ENCODE measurements at regions not wholly inside any gene's neighbourhood (a gene's known extent, or its start where the extent isn't known, plus 50 kb on each side); places are given as distances from the start of the nearest gene placed in this dataset.
"Not testable (repeated sequence)": the region's sequence is repeated elsewhere in the genome, so short reads cannot be mapped to it uniquely, and the experiment has no call there.

DNA sequence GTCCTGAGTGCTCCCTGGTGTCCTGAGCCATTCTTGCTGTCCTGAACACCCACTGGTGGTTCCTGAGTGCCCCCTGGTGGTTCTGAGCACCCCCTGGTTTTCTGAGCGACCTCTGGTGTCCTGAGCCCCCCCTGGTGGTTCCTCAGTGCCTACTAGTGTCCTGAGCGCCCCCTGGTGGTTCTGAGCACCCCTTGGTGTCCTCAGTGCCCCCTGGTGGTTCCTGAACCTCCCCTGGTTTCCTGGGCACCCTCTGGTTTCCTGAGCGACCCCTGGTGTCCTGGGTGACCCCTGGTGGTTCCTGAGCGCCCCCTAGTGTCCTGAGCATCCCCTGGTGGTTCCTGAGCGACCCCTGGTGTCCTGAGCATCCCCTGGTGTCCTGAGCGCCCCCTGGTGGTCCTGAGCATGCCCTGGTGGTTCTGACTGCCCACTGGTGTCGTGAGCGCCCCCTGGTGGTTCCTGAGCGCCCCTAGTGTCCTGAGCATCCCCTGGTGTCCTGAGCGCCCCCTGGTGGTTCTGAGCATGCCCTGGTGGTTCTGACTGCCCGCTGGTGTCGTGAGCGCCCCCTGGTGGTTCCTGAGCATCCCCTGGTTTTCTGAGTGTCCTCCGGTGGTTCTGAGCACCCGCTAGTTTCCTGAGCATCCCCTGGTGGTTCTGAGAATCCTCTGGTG lies 473.1 kb downstream of the TMEM121 start:
- TF ChIP-seq, protein P1, sequence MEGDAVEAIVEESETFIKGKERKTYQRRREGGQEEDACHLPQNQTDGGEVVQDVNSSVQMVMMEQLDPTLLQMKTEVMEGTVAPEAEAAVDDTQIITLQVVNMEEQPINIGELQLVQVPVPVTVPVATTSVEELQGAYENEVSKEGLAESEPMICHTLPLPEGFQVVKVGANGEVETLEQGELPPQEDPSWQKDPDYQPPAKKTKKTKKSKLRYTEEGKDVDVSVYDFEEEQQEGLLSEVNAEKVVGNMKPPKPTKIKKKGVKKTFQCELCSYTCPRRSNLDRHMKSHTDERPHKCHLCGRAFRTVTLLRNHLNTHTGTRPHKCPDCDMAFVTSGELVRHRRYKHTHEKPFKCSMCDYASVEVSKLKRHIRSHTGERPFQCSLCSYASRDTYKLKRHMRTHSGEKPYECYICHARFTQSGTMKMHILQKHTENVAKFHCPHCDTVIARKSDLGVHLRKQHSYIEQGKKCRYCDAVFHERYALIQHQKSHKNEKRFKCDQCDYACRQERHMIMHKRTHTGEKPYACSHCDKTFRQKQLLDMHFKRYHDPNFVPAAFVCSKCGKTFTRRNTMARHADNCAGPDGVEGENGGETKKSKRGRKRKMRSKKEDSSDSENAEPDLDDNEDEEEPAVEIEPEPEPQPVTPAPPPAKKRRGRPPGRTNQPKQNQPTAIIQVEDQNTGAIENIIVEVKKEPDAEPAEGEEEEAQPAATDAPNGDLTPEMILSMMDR (conservative IDR thresholded peaks at IDR 0.05; ENCODE audit: low read depth, low read length): peak; percentile 60
- no peak for DNase-seq (ENCODE audit: low read depth)
- no peak overlapping the region for H3K4me3 ChIP-seq (ENCODE audit: low read depth, low read length)

DNA sequence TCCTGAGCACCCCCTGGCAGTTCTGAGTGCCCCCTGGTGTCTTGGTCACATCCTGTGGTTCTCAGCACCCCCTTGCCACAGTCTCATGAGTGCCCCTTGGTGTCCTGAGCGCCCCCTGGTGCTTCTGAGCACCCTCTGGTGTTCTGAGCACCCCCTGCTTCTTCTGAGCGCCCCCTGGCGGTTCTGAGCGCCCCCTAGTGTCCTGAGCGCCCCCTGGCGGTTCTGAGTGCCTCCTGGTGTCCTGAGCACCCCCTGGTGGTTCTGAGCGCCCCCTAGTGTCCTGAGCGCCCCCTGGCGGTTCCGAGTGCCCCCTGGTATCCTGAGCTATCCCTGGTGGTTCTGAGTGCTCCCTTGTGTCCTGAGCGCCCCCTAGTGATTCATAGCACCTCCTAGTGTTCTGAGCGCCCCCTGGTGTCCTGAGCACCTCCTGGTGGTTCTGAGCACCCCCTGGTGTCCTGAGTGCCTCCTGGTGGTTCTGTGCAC lies 473.7 kb downstream of the TMEM121 start:
- H3K4me3 ChIP-seq (ENCODE audit: low read depth, low read length); DNase-seq (ENCODE audit: low read depth): not testable (repeated sequence)

DNA sequence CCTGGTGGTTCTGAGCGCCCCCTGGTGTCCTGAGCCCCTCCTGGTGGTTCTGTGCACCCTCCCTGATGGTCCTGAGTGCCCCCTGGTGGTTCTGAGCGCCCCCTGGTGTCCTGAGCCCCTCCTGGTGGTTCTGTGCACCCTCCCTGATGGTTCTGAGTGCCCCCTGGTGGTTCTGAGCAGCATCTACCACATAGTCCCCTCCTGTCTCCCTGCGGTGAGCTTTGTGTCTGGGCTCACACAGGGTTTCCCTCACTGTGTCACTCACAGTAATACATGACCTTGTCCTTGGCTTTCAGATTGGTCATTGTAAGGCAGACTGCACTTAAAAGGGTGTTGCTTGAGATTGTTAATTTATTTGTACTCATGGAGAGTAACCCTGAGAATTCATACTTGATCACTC lies 474.9 kb downstream of the TMEM121 start:
- not testable (repeated sequence) for DNase-seq (ENCODE audit: low read depth); H3K4me3 ChIP-seq (ENCODE audit: low read depth, low read length)

DNA sequence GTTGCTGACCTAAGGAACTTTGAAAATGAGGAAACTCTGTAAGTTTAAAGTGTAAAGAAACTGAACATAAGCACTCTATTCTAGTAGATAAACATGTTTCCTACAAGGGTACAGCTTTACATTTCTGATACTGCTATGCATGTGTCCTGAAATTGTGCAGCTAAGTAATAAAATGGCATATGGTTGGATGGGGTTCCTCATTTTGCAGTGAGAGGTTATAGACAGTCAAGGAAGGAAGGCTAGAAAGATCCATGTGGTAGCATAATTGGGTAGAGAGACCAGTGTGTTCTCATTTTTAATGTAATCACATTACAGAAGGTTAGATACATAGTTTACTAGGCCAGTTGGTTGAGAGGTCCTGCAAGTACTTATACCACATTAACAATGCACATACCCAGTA lies 477.0 kb downstream of the TMEM121 start:
- H3K4me3 ChIP-seq (ENCODE audit: low read depth, low read length): no peak overlapping the region
- TF ChIP-seq, protein P1 (conservative IDR thresholded peaks at IDR 0.05; ENCODE audit: low read depth, low read length): no peak
- no peak for DNase-seq (ENCODE audit: low read depth)

DNA sequence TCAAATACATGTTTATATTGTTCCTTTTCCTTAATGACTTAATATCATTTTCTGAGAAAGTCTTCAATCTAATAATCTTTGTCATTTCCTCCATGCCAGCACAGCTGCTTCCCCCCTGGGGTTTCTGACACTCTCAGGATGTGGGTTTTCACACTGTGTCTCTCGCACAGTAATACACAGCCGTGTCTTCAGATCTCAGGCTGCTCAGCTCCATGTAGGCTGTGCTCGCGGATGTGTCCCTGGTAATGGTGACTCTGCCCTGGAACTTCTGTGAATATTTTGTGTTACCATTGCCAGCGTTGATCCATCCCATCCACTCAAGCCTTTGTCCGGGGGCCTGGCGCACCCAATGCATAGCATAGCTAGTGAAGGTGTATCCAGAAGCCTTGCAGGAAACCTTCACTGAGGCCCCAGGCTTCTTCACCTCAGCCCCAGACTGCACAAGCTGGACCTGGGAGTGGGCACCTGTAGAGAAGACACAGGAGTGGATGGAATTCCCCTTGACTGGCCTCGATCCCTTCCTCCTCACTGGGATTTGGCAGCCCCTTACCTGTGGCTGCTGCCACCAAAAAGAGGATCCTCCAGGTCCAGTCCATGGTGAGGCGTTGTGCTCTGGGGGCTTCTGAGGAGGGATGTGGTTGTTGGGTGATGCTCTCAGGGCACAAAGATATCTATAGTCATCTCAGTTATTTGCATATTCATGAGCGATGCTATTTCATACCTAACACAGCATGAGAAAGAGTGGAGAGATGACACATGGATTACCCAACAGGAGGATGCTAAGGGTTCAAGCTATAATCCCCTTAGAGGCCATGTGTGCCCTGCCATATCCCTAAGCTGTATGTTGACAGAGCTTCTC lies 478.8 kb downstream of the TMEM121 start:
- H3K4me3 ChIP-seq (ENCODE audit: low read depth, low read length); DNase-seq (ENCODE audit: low read depth): not testable (repeated sequence)

DNA sequence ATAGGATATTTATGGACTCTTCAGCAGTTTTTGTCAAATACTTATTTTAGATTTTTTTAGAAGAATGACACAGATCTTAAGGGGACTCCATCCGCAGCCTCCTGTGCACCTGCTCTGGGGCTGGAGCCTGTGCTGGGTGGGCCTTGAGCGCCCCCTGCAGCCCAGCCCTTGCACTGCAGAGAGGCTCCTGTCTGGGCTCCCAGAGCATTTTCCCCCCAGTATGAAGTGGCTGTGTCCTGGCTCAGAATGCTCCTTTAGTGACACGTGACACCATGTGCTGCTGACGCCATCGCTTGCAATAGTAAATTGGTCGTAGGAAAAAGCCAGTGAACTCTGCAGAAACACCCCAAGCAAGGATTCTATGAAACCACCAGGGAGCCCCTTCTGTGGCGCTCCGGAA lies 479.7 kb downstream of the TMEM121 start:
- TF ChIP-seq, protein P1 (conservative IDR thresholded peaks at IDR 0.05; ENCODE audit: low read depth, low read length): peak; percentile 53
- DNase-seq (ENCODE audit: low read depth): not testable (repeated sequence)

DNA sequence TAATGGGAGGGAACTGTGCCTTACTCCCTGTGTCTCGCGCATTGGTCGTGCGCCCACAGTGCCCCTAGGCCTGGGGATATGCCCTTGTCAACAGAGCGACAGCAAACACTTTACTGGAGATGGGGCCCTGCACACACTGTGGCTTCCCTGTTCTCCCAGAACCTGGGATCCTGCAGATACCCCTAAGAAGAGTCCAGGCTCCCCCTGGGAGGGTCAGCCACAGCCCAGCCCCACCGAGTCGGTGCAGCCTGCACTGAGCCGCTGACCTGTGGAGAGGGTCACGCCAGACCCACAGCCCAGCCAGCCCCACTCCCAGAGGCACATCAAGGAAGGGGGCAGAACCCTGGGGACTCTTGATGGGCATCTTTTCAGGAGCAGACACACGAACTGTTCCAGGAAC lies 480.3 kb downstream of the TMEM121 start:
- H3K4me3 ChIP-seq (ENCODE audit: low read depth, low read length); DNase-seq (ENCODE audit: low read depth): not testable (repeated sequence)

More for the DNA sequence above, 479.7 kb downstream of the TMEM121 start:
- H3K4me3 ChIP-seq (ENCODE audit: low read depth, low read length): not testable (repeated sequence)

DNA sequence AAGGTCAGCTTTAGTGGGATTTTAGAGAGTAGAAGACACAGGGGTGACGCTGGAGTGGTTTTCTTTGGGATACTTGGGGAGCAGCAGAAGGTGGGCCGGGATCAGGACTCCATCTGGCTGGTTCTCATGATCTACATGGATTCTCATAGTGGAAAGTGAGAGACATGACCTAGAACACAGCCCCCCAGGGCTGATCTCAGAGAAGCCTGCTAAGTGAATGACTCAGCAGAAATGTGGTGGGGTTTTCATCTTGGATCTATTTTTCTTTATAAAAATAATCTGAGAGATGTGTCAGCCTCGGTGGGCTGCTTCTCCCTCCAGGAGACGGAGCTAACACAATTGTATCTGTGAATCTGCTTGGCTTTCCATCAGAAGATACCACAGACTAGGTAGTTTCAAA lies 484.4 kb downstream of the TMEM121 start:
- no peak for DNase-seq (ENCODE audit: low read depth)
- TF ChIP-seq, protein P1 (conservative IDR thresholded peaks at IDR 0.05; ENCODE audit: low read depth, low read length): no peak
- no peak overlapping the region for H3K4me3 ChIP-seq (ENCODE audit: low read depth, low read length)
